OCI-LY3 (cell line): ENCODE measurements at regions not wholly inside any gene's neighbourhood (a gene's known extent, or its start where the extent isn't known, plus 50 kb on each side); places are given as distances from the start of the nearest gene placed in this dataset.

ENCODE experiments used
- H2AFZ ChIP-seq: fragments of 200-600, 300-600 bp; shearing (Covaris generic); 2 replicates; pipeline ENCODE4 v1.6.0; 2014; ENCODE audit warnings: antibody characterized with exemption, low read depth, low read length
- H3K27ac ChIP-seq: fragments of 200-600, 300-600 bp; sonication (generic); 2 replicates; pipeline ENCODE4 v1.5.1; 2014; ENCODE audit warnings: mild to moderate bottlenecking, low read length, moderate library complexity, mixed read lengths
- H3K27me3 ChIP-seq: fragments of 200-600, 300-600 bp; sonication (generic); 2 replicates; pipeline ENCODE4 v1.6.1; 2014; ENCODE audit warnings: low read depth, low read length, mixed read lengths
- H3K36me3 ChIP-seq: fragments of 200-600, 300-600 bp; sonication (generic); replicated peaks from 2 replicates; pipeline ENCODE3; 2014; ENCODE audit warnings: low read depth, low read length, mixed read lengths
- H3K4me1 ChIP-seq: fragments of 300-600, 200-600 bp; sonication (generic); 2 replicates; pipeline ENCODE4 v1.6.1; 2014; ENCODE audit warnings: low read length, mixed read lengths
- H3K4me2 ChIP-seq: fragments of 200-600, 300-600 bp; sonication (generic); 2 replicates; pipeline ENCODE4 v1.6.1; 2014; ENCODE audit warnings: low read length, mixed read lengths
- H3K4me3 ChIP-seq: fragments of 300-600, 200-600 bp; sonication (generic); 2 replicates; pipeline ENCODE4 v1.5.1; 2014; ENCODE audit warnings: antibody characterized with exemption, mild to moderate bottlenecking, low read length, moderate library complexity
- H3K79me2 ChIP-seq: fragments of 300-600, 200-600 bp; shearing (Covaris generic); 2 replicates; pipeline ENCODE4 v1.6.1; 2014; ENCODE audit warnings: mild to moderate bottlenecking, low read length, mixed read lengths
- H3K9ac ChIP-seq: fragments of 300-600, 200-600 bp; shearing (Covaris generic); 2 replicates; pipeline ENCODE4 v1.6.0; 2014; ENCODE audit warnings: mild to moderate bottlenecking, low read length, moderate library complexity
- H3K9me3 ChIP-seq: fragments of 200-600, 300-600 bp; shearing (Covaris generic); 2 replicates; pipeline ENCODE4 v1.6.1; 2014; ENCODE audit warnings: low read length, mixed read lengths; ENCODE audit not compliant: insufficient read depth
- H4K20me1 ChIP-seq: fragments of 200-600, 300-600 bp; sonication (generic); 2 replicates; pipeline ENCODE4 v1.6.1; 2016; ENCODE audit warnings: low read length, mixed read lengths; ENCODE audit not compliant: insufficient read depth
- EZH2phosphoT487 ChIP-seq: fragments of 200-600 bp; shearing (Covaris generic); IDR thresholded peaks from 2 replicates; pipeline ENCODE4 v1.6.1; 2018; ENCODE audit warnings: antibody characterized with exemption, mixed run types, low read depth
- TF ChIP-seq, protein P1 (sequence below): fragments of 200-600, 300-600 bp; sonication (generic); IDR thresholded peaks from 2 replicates; pipeline ENCODE4 v1.5.1; 2014; ENCODE audit warnings: antibody characterized with exemption, low read length, low read depth

DNA sequence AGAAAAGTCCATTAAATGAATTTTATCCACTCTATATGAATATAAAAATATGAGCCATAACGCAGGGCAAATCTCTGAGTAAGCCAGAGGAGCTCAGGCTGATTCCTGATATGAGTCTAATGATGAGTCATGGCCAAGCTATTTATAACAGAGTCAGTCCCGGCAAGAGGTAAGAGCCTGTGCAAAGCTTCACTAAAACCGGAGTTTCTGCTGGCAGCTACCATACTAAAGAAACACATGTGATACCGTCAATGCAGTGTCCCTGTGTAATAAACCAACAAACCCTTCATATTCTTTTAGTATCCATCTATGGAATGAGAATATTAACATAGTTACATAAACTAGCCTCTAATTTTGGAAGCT, 319.4 kb downstream of the KCNC2 start:
- Histone ChIP-seq H3K9ac (no peak overlapping the region), H3K27ac (peak overlapping the region; percentile 44), H3K4me3 (peak overlapping the region; percentile 58), H3K4me2 (peak overlapping the region; percentile 78), H4K20me1 (no peaks in the 10 kb centered on the region), H2AFZ (no peak overlapping the region; the same call in 1 of the 2 replicates), H3K36me3 (no peaks in the 10 kb centered on the region), H3K4me1 (peaks cover 45% of the 10 kb centered on the region), H3K9me3 (peaks cover 4% of the 10 kb centered on the region; the same call in 1 of the 2 replicates), H3K79me2 (no peaks in the 10 kb centered on the region), H3K27me3 (no peaks in the 10 kb centered on the region)
- TF ChIP-seq, protein P1, sequence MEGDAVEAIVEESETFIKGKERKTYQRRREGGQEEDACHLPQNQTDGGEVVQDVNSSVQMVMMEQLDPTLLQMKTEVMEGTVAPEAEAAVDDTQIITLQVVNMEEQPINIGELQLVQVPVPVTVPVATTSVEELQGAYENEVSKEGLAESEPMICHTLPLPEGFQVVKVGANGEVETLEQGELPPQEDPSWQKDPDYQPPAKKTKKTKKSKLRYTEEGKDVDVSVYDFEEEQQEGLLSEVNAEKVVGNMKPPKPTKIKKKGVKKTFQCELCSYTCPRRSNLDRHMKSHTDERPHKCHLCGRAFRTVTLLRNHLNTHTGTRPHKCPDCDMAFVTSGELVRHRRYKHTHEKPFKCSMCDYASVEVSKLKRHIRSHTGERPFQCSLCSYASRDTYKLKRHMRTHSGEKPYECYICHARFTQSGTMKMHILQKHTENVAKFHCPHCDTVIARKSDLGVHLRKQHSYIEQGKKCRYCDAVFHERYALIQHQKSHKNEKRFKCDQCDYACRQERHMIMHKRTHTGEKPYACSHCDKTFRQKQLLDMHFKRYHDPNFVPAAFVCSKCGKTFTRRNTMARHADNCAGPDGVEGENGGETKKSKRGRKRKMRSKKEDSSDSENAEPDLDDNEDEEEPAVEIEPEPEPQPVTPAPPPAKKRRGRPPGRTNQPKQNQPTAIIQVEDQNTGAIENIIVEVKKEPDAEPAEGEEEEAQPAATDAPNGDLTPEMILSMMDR, result no peak
- TF ChIP-seq EZH2phosphoT487, result no peak

DNA sequence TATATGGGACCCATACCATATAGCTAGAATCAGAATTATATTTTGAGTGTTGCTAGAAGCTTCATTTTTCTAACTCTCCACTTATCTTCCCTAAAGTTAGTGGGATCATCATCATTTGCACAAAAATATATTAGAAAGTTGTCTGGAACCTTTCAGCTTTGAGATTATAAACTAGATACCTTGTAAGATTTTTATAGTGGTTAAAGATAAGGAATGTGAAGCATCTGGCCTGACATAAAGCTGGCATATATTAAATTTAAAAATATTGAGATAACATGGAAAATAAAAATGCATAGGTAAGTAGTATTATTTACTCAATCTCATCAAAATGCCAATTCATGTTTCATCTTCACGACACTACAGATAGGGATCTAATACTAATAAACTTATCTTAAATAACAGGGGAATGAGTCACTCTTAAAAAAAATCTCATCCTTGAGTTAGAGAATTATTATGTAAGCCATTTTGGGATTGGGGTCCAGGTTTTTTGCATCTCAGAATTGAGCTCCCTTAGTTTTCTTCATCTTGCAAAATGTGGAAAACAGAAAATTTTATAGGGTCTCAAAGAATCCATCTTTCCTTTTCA, 318.5 kb downstream of the KCNC2 start:
- Histone ChIP-seq H3K4me1 (peaks cover 45% of the 10 kb centered on the region), H4K20me1 (no peaks in the 10 kb centered on the region), H3K27me3 (no peaks in the 10 kb centered on the region), H3K79me2 (no peaks in the 10 kb centered on the region), H3K4me3 (no peak overlapping the region), H3K36me3 (no peaks in the 10 kb centered on the region), H3K9ac (no peak overlapping the region), H3K9me3 (peaks cover 4% of the 10 kb centered on the region; the same call in 1 of the 2 replicates), H2AFZ (no peak overlapping the region), H3K4me2 (no peak overlapping the region; the same call in 1 of the 2 replicates), H3K27ac (no peak overlapping the region)
- TF ChIP-seq EZH2phosphoT487, result no peak

DNA sequence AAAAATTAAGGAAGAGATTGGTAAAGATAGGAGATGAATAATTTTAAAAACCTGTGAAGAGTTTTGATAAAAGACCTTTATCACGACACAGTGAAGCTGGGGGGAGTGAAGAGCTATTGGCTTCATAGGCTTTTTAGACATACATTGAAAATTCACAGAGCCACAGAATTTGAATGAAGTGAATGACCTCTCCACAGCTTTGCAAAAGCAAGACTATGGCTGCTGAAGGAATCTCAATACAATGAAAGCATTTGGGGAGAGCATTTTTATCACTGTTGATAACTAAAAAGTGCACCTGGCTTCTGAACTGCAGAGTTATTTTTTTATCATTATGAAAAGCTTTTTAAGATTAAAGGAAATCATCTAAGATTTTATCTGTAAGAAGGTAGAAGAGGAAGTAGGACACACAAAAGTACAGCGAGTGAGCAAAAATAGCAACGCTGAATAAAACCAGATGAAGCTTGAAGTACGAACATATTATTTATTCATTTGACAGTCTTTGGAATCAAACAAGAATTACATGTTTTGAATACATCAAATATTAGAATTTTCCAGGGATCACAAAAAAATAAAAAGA, 317.5 kb downstream of the KCNC2 start:
- no peak overlapping the region for H3K27ac ChIP-seq
- no peak for TF ChIP-seq EZH2phosphoT487
- TF ChIP-seq, protein P1, result no peak

DNA sequence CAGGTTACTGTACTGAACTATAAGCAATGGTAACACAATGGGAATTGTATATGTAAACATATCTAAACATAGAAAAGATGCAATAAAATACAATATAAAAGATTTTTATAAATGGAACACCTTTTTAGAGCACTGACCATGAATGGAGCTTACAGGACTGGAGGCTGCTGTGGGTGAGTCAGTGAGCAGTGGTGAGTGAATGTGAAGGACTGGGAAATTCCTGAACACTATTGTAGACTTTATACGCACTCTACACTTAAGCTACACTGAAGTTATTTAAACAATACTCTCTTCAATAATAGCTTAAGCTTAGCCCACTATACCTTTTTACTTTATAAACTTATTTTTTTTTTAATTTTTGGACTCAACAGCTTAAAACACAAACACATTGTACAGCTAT, 313.5 kb downstream of the KCNC2 start:
- Histone ChIP-seq H3K9ac (no peak overlapping the region), H3K79me2 (no peaks in the 10 kb centered on the region), H3K4me3 (no peak overlapping the region), H3K9me3 (no peaks in the 10 kb centered on the region), H2AFZ (no peak overlapping the region), H3K27ac (no peak overlapping the region), H3K27me3 (no peaks in the 10 kb centered on the region), H3K36me3 (no peaks in the 10 kb centered on the region), H3K4me1 (peaks cover 19% of the 10 kb centered on the region), H4K20me1 (no peaks in the 10 kb centered on the region), H3K4me2 (no peak overlapping the region)
- TF ChIP-seq, protein P1, result no peak
- TF ChIP-seq EZH2phosphoT487, result no peak

More for the DNA sequence above, 317.5 kb downstream of the KCNC2 start:
- Histone ChIP-seq H4K20me1 (no peaks in the 10 kb centered on the region), H2AFZ (no peak overlapping the region), H3K27me3 (no peaks in the 10 kb centered on the region), H3K4me3 (peak overlapping the region; percentile 50), H3K4me1 (peaks cover 45% of the 10 kb centered on the region), H3K9me3 (peaks cover 4% of the 10 kb centered on the region; the same call in 1 of the 2 replicates), H3K36me3 (no peaks in the 10 kb centered on the region), H3K4me2 (peak overlapping the region; percentile 51), H3K79me2 (no peaks in the 10 kb centered on the region), H3K9ac (no peak overlapping the region)
